ENCODE measurements at regions not wholly inside any gene's neighbourhood (a gene's known extent, or its start where the extent isn't known, plus 50 kb on each side); places are given as distances from the start of the nearest gene placed in this dataset.

DNA sequence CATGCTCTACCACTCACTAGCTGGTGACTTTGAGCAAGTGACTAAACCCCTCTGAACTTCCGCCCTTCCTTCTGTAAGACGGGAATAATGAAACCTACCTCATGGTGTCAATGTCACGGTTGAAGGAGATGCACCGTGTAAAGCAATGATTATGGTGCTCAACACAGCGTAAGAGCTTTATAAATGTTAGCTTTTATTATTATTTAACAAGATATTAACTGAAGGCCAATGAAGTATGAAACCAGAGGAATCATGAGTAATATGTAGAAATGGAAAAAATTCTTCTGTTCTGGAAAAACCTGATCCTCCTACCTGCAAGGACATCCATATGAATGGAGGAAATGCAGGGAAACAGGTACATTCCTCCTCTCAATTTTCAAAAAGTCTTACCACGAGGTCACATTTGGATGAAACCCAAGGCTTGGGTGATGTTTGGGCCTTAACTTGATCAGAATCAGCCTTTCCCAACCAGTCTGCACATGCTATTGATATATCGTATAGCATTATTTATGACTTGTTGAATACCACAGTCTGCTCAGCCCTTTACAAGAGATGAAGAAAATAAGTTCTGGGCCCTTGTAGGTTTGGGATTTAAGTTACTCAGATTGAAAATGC is 166.8 kb upstream of the TBX3 start:
- TF ChIP-seq, protein P1, sequence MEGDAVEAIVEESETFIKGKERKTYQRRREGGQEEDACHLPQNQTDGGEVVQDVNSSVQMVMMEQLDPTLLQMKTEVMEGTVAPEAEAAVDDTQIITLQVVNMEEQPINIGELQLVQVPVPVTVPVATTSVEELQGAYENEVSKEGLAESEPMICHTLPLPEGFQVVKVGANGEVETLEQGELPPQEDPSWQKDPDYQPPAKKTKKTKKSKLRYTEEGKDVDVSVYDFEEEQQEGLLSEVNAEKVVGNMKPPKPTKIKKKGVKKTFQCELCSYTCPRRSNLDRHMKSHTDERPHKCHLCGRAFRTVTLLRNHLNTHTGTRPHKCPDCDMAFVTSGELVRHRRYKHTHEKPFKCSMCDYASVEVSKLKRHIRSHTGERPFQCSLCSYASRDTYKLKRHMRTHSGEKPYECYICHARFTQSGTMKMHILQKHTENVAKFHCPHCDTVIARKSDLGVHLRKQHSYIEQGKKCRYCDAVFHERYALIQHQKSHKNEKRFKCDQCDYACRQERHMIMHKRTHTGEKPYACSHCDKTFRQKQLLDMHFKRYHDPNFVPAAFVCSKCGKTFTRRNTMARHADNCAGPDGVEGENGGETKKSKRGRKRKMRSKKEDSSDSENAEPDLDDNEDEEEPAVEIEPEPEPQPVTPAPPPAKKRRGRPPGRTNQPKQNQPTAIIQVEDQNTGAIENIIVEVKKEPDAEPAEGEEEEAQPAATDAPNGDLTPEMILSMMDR (IDR thresholded peaks at IDR 0.05): no peak
- no peak for TF ChIP-seq POLR2A (IDR thresholded peaks at IDR 0.05)
- H3K4me1 ChIP-seq: no peaks in the 10 kb centered on the region
- intact Hi-C loops (cut with DNase I): no loop called here
- H3K27me3 ChIP-seq: no peaks in the 10 kb centered on the region
- H3K27ac ChIP-seq: no peak overlapping the region
- WGBS (ENCODE audit: insufficient coverage, low coverage, low lambda C conversion rate, missing lambda C conversion rate): 84% methylated on average over 7 of the region's 7 CpGs
- H3K36me3 ChIP-seq: no peaks in the 10 kb centered on the region
- ATAC-seq (no peak), DNase-seq (no peak)
- H3K4me3 ChIP-seq: no peak overlapping the region
- H3K9me3 ChIP-seq: no peaks in the 10 kb centered on the region

DNA sequence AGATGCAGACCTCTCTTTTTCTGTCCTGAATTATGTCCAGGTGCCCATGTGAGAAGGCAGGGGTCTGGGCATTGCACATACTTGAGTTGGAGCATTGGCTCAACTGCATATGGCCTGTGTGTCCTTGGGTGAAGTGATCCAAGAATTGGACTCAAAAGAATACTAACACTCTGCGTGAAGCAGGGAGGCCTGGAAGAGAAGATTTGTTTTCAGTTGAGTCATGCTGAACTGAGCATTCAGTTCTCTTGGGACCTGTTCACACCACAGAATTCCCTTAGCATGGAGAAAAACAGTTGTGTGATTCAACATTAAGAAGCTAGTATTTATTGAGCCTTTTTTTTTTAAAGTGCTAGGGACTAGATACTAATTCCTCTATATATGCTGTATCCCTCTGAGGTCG is 164.7 kb upstream of the TBX3 start:
- no peaks in the 10 kb centered on the region for H3K36me3 ChIP-seq
- TF ChIP-seq POLR2A (IDR thresholded peaks at IDR 0.05): no peak
- TF ChIP-seq, protein P1 (IDR thresholded peaks at IDR 0.05): no peak
- no peaks in the 10 kb centered on the region for H3K27me3 ChIP-seq
- H3K27ac ChIP-seq: no peak overlapping the region
- no peaks in the 10 kb centered on the region for H3K9me3 ChIP-seq
- intact Hi-C loops (cut with DNase I): no loop called here
- H3K4me1 ChIP-seq: no peaks in the 10 kb centered on the region
- WGBS (ENCODE audit: insufficient coverage, low coverage, low lambda C conversion rate, missing lambda C conversion rate): 69% methylated on average over 2 of the region's 2 CpGs
- no peak overlapping the region for H3K4me3 ChIP-seq
- no peak for DNase-seq
- no peak for ATAC-seq

DNA sequence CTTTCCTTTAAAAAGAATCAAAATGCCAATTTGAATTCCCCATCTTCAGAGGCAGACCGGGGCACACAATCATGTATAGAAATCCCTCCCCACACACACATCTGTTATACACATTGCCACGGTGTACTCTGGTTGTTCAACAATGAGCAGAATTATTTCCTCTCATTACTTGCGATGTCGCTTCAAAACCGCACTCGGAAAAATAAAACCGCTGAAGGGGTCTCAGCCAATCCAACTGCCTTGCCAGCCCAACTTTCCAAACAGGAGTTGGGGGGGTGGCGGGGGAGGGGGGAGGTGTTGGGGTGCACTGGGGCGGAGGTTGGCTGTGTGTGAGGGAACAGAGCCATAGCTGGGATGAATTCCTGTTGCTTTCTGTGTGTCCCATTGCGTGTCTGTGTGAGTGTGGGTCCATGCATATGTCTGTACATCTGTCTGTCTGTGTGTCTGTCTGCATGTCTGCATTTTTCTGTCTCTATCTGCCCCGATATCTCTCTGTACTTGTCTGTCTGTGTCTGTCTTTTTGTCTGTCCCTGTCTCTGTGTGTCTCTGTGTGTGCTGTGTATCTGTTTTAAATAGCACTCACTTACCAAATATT is 163.6 kb upstream of the TBX3 start:
- no peaks in the 10 kb centered on the region for H3K9me3 ChIP-seq
- no peaks in the 10 kb centered on the region for H3K36me3 ChIP-seq
- WGBS (ENCODE audit: insufficient coverage, low coverage, low lambda C conversion rate, missing lambda C conversion rate): 93% methylated on average over 9 of the region's 11 CpGs
- no peak overlapping the region for H3K4me3 ChIP-seq
- intact Hi-C loops (cut with DNase I): no loop called here
- H3K27me3 ChIP-seq: no peaks in the 10 kb centered on the region
- DNase-seq (no peak), ATAC-seq (no peak)
- no peak overlapping the region for H3K27ac ChIP-seq
- no peaks in the 10 kb centered on the region for H3K4me1 ChIP-seq
- TF ChIP-seq, protein P1 (IDR thresholded peaks at IDR 0.05): no peak
- no peak for TF ChIP-seq POLR2A (IDR thresholded peaks at IDR 0.05)

GRCh38 chr12:114846771-114847170 is 162.8 kb upstream of the TBX3 start:
- H3K27ac ChIP-seq: no peak overlapping the region
- no peaks in the 10 kb centered on the region for H3K9me3 ChIP-seq
- TF ChIP-seq, protein P1 (IDR thresholded peaks at IDR 0.05): no peak
- no peak for TF ChIP-seq POLR2A (IDR thresholded peaks at IDR 0.05)
- WGBS (ENCODE audit: insufficient coverage, low coverage, low lambda C conversion rate, missing lambda C conversion rate): 60% methylated on average over 8 of the region's 8 CpGs
- no peak for DNase-seq
- H3K4me3 ChIP-seq: no peak overlapping the region
- H3K36me3 ChIP-seq: no peaks in the 10 kb centered on the region
- intact Hi-C loops (cut with DNase I): no loop called here
- H3K4me1 ChIP-seq: no peaks in the 10 kb centered on the region
- ATAC-seq: no peak
- H3K27me3 ChIP-seq: no peaks in the 10 kb centered on the region
